Tibial nerve (tissue), 4 donors: ENCODE measurements at regions not wholly inside any gene's neighbourhood (a gene's known extent, or its start where the extent isn't known, plus 50 kb on each side); places are given as distances from the start of the nearest gene placed in this dataset.

Source experiments
- CTCF ChIP-seq, 5 experiments: fragments of 200-600 bp in 3 of 5; fragments of 450-650 bp in 2 of 5; sonication (generic) in 3 of 5; IDR thresholded peaks; one replicate each; pipeline ENCODE4 v1.5.1; 2016 to 2019; ENCODE audit warnings: antibody characterized with exemption in 5 of 5, mild to moderate bottlenecking in 3 of 5, moderate library complexity in 2 of 5
- EP300 ChIP-seq, 2 donors: sonication (generic); formaldehyde crosslinking; IDR thresholded peaks; one replicate each; pipeline ENCODE4 v1.6.1; 2017; ENCODE audit warnings: antibody characterized with exemption in 2 of 2, mild to moderate bottlenecking in 1 of 2
- POLR2A ChIP-seq, 2 donors: fragments of 450-650 bp; IDR thresholded peaks; one replicate each; pipeline ENCODE4 v1.6.1; 2017; ENCODE audit warnings: antibody characterized with exemption in 2 of 2, mild to moderate bottlenecking in 2 of 2, moderate library complexity in 2 of 2

- TF ChIP-seq CTCF (IDR thresholded peaks at IDR 0.05) = no peak
- TF ChIP-seq EP300 (IDR thresholded peaks at IDR 0.05) = no peak
- TF ChIP-seq POLR2A (IDR thresholded peaks at IDR 0.05) = no peak
Measured at GRCh38 chr12:47014474-47014873, 64.9 kb upstream of the PCED1B start.
